CD4-positive, alpha-beta T cell (primary cell): ENCODE measurements at regions not wholly inside any gene's neighbourhood (a gene's known extent, or its start where the extent isn't known, plus 50 kb on each side); places are given as distances from the start of the nearest gene placed in this dataset.

ENCODE experiments used
- ATAC-seq: fragments of 200-7000 bp; cut with Tn5 transposase; one replicate; pipeline ENCODE4 v1.10.0; 2022; ENCODE audit warnings: mild to moderate bottlenecking; ENCODE audit not compliant: poor library complexity
- CTCF ChIA-PET: fragments of 350-600 bp; sonication (Branson Sonifier 250); formaldehyde crosslinking; loops from one replicate; lab custom pipeline; 2021; ENCODE audit warnings: antibody characterized with exemption, inconsistent platforms; lab: Charles Lee
- POLR2A ChIA-PET: fragments of 350-600 bp; sonication (Branson Sonifier 250); formaldehyde crosslinking; loops from one replicate; lab custom pipeline; 2021; ENCODE audit warnings: antibody characterized with exemption, inconsistent platforms; lab: Charles Lee
- DNase-seq, 14 experiments: peaks; one replicate each; pipeline ENCODE4 v3.0.0-alpha.2; 2013 to 2020; ENCODE audit warnings: mixed read lengths in 2 of 14
- H3K27ac ChIP-seq, 2 donors: one replicate each; pipeline versions ENCODE4 v1.5.1 to v1.7.0; 2013; ENCODE audit warnings: low read length in 2 of 2, low read depth in 1 of 2, mild to moderate bottlenecking in 1 of 2
- H3K27me3 ChIP-seq, 2 experiments: 1 replicate in 1 of 2; 2 replicates in 1 of 2; pipeline versions ENCODE4 v1.6.1 to v1.7.0; 2013; ENCODE audit warnings: low read length in 2 of 2, control low read depth in 1 of 2, mild to moderate bottlenecking in 1 of 2, moderate library complexity in 1 of 2; ENCODE audit not compliant: insufficient read depth in 2 of 2, control insufficient read depth in 1 of 2
- H3K36me3 ChIP-seq: one replicate; pipeline ENCODE4 v1.6.1; 2013; ENCODE audit warnings: low read length, control low read depth; ENCODE audit not compliant: insufficient read depth
- H3K4me1 ChIP-seq: one replicate; pipeline ENCODE4 v1.6.1; 2013; ENCODE audit warnings: low read length, control low read depth; ENCODE audit not compliant: insufficient read depth
- H3K4me3 ChIP-seq: one replicate; pipeline ENCODE4 v1.5.1; 2013; ENCODE audit warnings: mild to moderate bottlenecking, low read length, moderate library complexity
- H3K9me3 ChIP-seq, 2 experiments: 1 replicate in 1 of 2; 2 replicates in 1 of 2; pipeline versions ENCODE4 v1.6.1 to v1.7.0; 2013; ENCODE audit warnings: low read length in 2 of 2, mild to moderate bottlenecking in 2 of 2, control low read depth in 1 of 2, moderate library complexity in 1 of 2; ENCODE audit not compliant: control insufficient read depth in 1 of 2, insufficient read depth in 1 of 2
- H3K27ac Mint-ChIP-seq: one replicate; pipeline ENCODE4 v1.8.0; 2020; ENCODE audit warnings: mixed read lengths
- H3K27me3 Mint-ChIP-seq: one replicate; pipeline ENCODE4 v1.8.0; 2021; ENCODE audit warnings: mixed read lengths
- H3K36me3 Mint-ChIP-seq: one replicate; pipeline ENCODE4 v1.8.0; 2021; ENCODE audit warnings: low read depth, mixed read lengths
- H3K4me1 Mint-ChIP-seq: one replicate; pipeline ENCODE4 v1.8.0; 2021; ENCODE audit warnings: low read depth, mixed read lengths
- H3K4me3 Mint-ChIP-seq: one replicate; pipeline ENCODE4 v1.8.0; 2020; ENCODE audit warnings: mild to moderate bottlenecking, mixed read lengths
- H3K9me3 Mint-ChIP-seq: one replicate; pipeline ENCODE4 v1.8.0; 2020; ENCODE audit warnings: mixed read lengths
- CTCF ChIP-seq: fragments of 200-600 bp; IDR thresholded peaks from one replicate; pipeline ENCODE4 v1.8.0; 2022; ENCODE audit warnings: antibody characterized with exemption, mild to moderate bottlenecking
- intact Hi-C, 2 experiments: fragments of 100-400 bp; cut with DNase I in 1 of 2; cut with micrococcal nuclease in 1 of 2; formaldehyde crosslinking; loops; one replicate each; pipeline versions ENCODE4 v1.15.1 to v1.9.0; 2023 to 2025; cut with DNase I, micrococcal nuclease

- Histone ChIP-seq H3K27ac (no peak overlapping the region), H3K27me3 (peaks cover 0 to 7% of the 10 kb centered on the region in 2 experiments), H3K9me3 (no peaks in the 10 kb centered on the region), H3K36me3 (no peaks in the 10 kb centered on the region), H3K4me3 (no peak overlapping the region), H3K4me1 (peaks cover 3% of the 10 kb centered on the region)
- Mint-ChIP-seq H3K4me1 (peaks cover 3% of the 10 kb centered on the region), H3K4me3 (no peak overlapping the region), H3K9me3 (no peaks in the 10 kb centered on the region), H3K27ac (no peak overlapping the region), H3K36me3 (no peaks in the 10 kb centered on the region), H3K27me3 (peaks cover 9% of the 10 kb centered on the region)
- POLR2A ChIA-PET: no interaction called here
- no peak for ATAC-seq
- CTCF ChIA-PET: no interaction called here
- TF ChIP-seq CTCF: no peak
- intact Hi-C loops: no loop called here
- DNase-seq: no peak
Measured at GRCh38 chr2:121969766-121970639, 214.6 kb downstream of the TSN start.

- Mint-ChIP-seq H3K27me3 (peaks cover 9% of the 10 kb centered on the region), H3K9me3 (no peaks in the 10 kb centered on the region), H3K36me3 (no peaks in the 10 kb centered on the region), H3K4me1 (peaks cover 9% of the 10 kb centered on the region), H3K4me3 (no peak overlapping the region), H3K27ac (no peak overlapping the region)
- Histone ChIP-seq H3K9me3 (no peaks in the 10 kb centered on the region), H3K27me3 (peaks cover 0 to 7% of the 10 kb centered on the region in 2 experiments), H3K27ac (no peak overlapping the region), H3K4me3 (no peak overlapping the region), H3K4me1 (peaks cover 10% of the 10 kb centered on the region), H3K36me3 (no peaks in the 10 kb centered on the region)
- POLR2A ChIA-PET: no interaction called here
- ATAC-seq: no peak
- intact Hi-C loops: no loop called here
- TF ChIP-seq CTCF: no peak
- no peak for DNase-seq
- CTCF ChIA-PET: no interaction called here
Measured at GRCh38 chr2:121972203-121972602, 216.8 kb downstream of the TSN start.

- peaks cover 0 to 7% of the 10 kb centered on the region in 2 experiments for H3K27me3 ChIP-seq
- TF ChIP-seq CTCF: peak; percentile 68
- ChIA-PET POLR2A (no interaction called here), CTCF (interaction anchor here (0.6 to 1.0 kb wide), 2 partner anchors 26 to 148 kb away, joined by 3 read pairs; no protein-coding TSS in a partner anchor)
- Mint-ChIP-seq H3K27ac (peak overlapping the region; percentile 11), H3K4me1 (peaks cover 9% of the 10 kb centered on the region), H3K4me3 (peak overlapping the region; percentile 85), H3K27me3 (peaks cover 5% of the 10 kb centered on the region), H3K36me3 (no peaks in the 10 kb centered on the region), H3K9me3 (no peaks in the 10 kb centered on the region)
- H3K4me1 ChIP-seq: peaks cover 10% of the 10 kb centered on the region
- intact Hi-C loops: loop anchor here in 1 of 2 experiments (5.0 kb wide), 1 partner anchor 443 kb away; the partner anchor contains the start of gene RNU4ATAC
- DNase-seq (peak in 13 of 14 experiments; percentile 3 to 75 (median 12)), ATAC-seq (peak; percentile 89)
- H3K9me3 ChIP-seq: no peaks in the 10 kb centered on the region
- peak overlapping the region; percentile 49 for H3K4me3 ChIP-seq
- H3K27ac ChIP-seq: no peak overlapping the region
- no peaks in the 10 kb centered on the region for H3K36me3 ChIP-seq
Measured at GRCh38 chr2:121974897-121975661, 219.6 kb downstream of the TSN start.
